GM23338 (cell line): ENCODE measurements at regions not wholly inside any gene's neighbourhood (a gene's known extent, or its start where the extent isn't known, plus 50 kb on each side); places are given as distances from the start of the nearest gene placed in this dataset.

Experiments used
- CREB1 ChIP-seq: fragments of 250-450 bp; sonication (Bioruptor Pico); IDR thresholded peaks from 2 replicates; pipeline ENCODE4 v1.5.0; 2020; ENCODE audit warnings: low read depth, mild to moderate bottlenecking, moderate library complexity
- EZH2 ChIP-seq: fragments of 200-600 bp; sonication (generic); IDR thresholded peaks from one replicate; pipeline ENCODE4 v1.8.0; 2017; ENCODE audit warnings: antibody characterized with exemption, mild to moderate bottlenecking, low read depth; ENCODE audit not compliant: unreplicated experiment
- EZH2phosphoT487 ChIP-seq: fragments of 200-600 bp; sonication (generic); IDR thresholded peaks from one replicate; pipeline ENCODE4 v1.8.1; 2018; ENCODE audit warnings: antibody characterized with exemption; ENCODE audit not compliant: unreplicated experiment
- JUNB ChIP-seq: IDR thresholded peaks from one replicate; pipeline ENCODE4 v1.6.1; 2016; ENCODE audit warnings: antibody characterized with exemption; ENCODE audit not compliant: unreplicated experiment
- NANOG ChIP-seq: IDR thresholded peaks from 2 replicates; pipeline ENCODE4 v1.6.1; 2016; ENCODE audit warnings: antibody characterized with exemption, borderline replicate concordance
- POLR2AphosphoS5 ChIP-seq: IDR thresholded peaks from 2 replicates; pipeline ENCODE4 v1.6.1; 2016; ENCODE audit warnings: antibody characterized with exemption, low read depth
- STAT1 ChIP-seq: IDR thresholded peaks from one replicate; pipeline ENCODE4 v1.6.1; 2016; ENCODE audit warnings: antibody characterized with exemption; ENCODE audit not compliant: unreplicated experiment
- ZNF114 ChIP-seq: fragments of 250-450 bp; sonication (Bioruptor Pico); IDR thresholded peaks from 2 replicates; pipeline ENCODE4 v1.5.0; 2020; ENCODE audit warnings: mild to moderate bottlenecking, moderate library complexity
- ZNF331 ChIP-seq: fragments of 250-450 bp; sonication (Bioruptor Pico); IDR thresholded peaks from 2 replicates; pipeline ENCODE4 v1.5.0; 2020; ENCODE audit warnings: low read depth, mild to moderate bottlenecking, moderate library complexity
- TF ChIP-seq, protein P1 (sequence below): IDR thresholded peaks from 2 replicates; pipeline ENCODE4 v1.6.1; 2016; ENCODE audit warnings: antibody characterized with exemption
- TF ChIP-seq, protein P2 (sequence below), 2 experiments: fragments of 200-600 bp in 1 of 2; sonication (generic) in 1 of 2; conservative IDR thresholded peaks; 2 replicates each; pipeline versions ENCODE4 v1.5.1 to v1.6.1; 2016 to 2017; ENCODE audit warnings: antibody characterized with exemption in 2 of 2, low read depth in 2 of 2, mild to moderate bottlenecking in 2 of 2, moderate library complexity in 1 of 2
- TF ChIP-seq, protein P3 (sequence below): fragments of 250-450 bp; sonication (Bioruptor Pico); IDR thresholded peaks from 2 replicates; pipeline ENCODE4 v1.5.0; 2020; ENCODE audit warnings: mild to moderate bottlenecking, moderate library complexity
- TF ChIP-seq, protein P4 (sequence below): IDR thresholded peaks from one replicate; pipeline ENCODE4 v1.6.1; 2018; ENCODE audit warnings: antibody characterized with exemption; ENCODE audit not compliant: unreplicated experiment

DNA sequence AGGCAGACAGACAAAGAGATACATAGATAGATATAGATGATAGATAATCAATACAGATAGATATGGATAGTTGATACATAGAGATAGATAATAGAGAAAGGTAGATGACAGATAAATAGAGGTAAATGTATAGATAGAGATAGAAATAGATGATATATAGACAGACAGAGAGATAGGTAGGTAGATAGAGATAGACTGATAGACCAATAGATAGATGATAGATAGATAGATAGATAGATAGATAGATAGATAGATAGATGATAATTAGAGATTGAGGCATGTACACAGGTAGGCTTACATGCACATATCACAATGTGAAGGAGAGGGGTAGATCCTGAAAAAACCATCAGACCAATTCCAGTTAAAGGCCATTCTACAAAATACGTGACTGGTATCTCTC, 724.7 kb downstream of the GALR1 start:
- TF ChIP-seq, protein P1, sequence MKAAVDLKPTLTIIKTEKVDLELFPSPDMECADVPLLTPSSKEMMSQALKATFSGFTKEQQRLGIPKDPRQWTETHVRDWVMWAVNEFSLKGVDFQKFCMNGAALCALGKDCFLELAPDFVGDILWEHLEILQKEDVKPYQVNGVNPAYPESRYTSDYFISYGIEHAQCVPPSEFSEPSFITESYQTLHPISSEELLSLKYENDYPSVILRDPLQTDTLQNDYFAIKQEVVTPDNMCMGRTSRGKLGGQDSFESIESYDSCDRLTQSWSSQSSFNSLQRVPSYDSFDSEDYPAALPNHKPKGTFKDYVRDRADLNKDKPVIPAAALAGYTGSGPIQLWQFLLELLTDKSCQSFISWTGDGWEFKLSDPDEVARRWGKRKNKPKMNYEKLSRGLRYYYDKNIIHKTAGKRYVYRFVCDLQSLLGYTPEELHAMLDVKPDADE, result no peak
- TF ChIP-seq JUNB, result no peak
- no peak for TF ChIP-seq POLR2AphosphoS5
- TF ChIP-seq, protein P2, sequence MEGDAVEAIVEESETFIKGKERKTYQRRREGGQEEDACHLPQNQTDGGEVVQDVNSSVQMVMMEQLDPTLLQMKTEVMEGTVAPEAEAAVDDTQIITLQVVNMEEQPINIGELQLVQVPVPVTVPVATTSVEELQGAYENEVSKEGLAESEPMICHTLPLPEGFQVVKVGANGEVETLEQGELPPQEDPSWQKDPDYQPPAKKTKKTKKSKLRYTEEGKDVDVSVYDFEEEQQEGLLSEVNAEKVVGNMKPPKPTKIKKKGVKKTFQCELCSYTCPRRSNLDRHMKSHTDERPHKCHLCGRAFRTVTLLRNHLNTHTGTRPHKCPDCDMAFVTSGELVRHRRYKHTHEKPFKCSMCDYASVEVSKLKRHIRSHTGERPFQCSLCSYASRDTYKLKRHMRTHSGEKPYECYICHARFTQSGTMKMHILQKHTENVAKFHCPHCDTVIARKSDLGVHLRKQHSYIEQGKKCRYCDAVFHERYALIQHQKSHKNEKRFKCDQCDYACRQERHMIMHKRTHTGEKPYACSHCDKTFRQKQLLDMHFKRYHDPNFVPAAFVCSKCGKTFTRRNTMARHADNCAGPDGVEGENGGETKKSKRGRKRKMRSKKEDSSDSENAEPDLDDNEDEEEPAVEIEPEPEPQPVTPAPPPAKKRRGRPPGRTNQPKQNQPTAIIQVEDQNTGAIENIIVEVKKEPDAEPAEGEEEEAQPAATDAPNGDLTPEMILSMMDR (conservative IDR thresholded peaks at IDR 0.05; ENCODE audit: low read depth in 2 of 2), result no peak
- no peak for TF ChIP-seq EZH2
- TF ChIP-seq CREB1 (CRISPR knock-in tag), result no peak
- no peak for TF ChIP-seq EZH2phosphoT487
- TF ChIP-seq STAT1, result no peak
- TF ChIP-seq, protein P3, sequence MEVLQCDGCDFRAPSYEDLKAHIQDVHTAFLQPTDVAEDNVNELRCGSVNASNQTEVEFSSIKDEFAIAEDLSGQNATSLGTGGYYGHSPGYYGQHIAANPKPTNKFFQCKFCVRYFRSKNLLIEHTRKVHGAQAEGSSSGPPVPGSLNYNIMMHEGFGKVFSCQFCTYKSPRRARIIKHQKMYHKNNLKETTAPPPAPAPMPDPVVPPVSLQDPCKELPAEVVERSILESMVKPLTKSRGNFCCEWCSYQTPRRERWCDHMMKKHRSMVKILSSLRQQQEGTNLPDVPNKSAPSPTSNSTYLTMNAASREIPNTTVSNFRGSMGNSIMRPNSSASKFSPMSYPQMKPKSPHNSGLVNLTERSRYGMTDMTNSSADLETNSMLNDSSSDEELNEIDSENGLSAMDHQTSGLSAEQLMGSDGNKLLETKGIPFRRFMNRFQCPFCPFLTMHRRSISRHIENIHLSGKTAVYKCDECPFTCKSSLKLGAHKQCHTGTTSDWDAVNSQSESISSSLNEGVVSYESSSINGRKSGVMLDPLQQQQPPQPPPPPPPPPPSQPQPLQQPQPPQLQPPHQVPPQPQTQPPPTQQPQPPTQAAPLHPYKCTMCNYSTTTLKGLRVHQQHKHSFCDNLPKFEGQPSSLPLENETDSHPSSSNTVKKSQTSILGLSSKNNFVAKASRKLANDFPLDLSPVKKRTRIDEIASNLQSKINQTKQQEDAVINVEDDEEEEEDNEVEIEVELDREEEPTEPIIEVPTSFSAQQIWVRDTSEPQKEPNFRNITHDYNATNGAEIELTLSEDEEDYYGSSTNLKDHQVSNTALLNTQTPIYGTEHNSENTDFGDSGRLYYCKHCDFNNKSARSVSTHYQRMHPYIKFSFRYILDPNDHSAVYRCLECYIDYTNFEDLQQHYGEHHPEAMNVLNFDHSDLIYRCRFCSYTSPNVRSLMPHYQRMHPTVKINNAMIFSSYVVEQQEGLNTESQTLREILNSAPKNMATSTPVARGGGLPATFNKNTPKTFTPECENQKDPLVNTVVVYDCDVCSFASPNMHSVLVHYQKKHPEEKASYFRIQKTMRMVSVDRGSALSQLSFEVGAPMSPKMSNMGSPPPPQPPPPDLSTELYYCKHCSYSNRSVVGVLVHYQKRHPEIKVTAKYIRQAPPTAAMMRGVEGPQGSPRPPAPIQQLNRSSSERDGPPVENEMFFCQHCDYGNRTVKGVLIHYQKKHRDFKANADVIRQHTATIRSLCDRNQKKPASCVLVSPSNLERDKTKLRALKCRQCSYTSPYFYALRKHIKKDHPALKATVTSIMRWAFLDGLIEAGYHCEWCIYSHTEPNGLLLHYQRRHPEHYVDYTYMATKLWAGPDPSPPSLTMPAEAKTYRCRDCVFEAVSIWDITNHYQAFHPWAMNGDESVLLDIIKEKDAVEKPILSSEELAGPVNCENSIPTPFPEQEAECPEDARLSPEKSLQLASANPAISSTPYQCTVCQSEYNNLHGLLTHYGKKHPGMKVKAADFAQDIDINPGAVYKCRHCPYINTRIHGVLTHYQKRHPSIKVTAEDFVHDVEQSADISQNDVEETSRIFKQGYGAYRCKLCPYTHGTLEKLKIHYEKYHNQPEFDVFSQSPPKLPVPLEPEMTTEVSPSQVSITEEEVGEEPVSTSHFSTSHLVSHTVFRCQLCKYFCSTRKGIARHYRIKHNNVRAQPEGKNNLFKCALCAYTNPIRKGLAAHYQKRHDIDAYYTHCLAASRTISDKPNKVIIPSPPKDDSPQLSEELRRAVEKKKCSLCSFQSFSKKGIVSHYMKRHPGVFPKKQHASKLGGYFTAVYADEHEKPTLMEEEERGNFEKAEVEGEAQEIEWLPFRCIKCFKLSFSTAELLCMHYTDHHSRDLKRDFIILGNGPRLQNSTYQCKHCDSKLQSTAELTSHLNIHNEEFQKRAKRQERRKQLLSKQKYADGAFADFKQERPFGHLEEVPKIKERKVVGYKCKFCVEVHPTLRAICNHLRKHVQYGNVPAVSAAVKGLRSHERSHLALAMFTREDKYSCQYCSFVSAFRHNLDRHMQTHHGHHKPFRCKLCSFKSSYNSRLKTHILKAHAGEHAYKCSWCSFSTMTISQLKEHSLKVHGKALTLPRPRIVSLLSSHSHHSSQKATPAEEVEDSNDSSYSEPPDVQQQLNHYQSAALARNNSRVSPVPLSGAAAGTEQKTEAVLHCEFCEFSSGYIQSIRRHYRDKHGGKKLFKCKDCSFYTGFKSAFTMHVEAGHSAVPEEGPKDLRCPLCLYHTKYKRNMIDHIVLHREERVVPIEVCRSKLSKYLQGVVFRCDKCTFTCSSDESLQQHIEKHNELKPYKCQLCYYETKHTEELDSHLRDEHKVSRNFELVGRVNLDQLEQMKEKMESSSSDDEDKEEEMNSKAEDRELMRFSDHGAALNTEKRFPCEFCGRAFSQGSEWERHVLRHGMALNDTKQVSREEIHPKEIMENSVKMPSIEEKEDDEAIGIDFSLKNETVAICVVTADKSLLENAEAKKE (CRISPR knock-in tag), result no peak
- TF ChIP-seq, protein P4, sequence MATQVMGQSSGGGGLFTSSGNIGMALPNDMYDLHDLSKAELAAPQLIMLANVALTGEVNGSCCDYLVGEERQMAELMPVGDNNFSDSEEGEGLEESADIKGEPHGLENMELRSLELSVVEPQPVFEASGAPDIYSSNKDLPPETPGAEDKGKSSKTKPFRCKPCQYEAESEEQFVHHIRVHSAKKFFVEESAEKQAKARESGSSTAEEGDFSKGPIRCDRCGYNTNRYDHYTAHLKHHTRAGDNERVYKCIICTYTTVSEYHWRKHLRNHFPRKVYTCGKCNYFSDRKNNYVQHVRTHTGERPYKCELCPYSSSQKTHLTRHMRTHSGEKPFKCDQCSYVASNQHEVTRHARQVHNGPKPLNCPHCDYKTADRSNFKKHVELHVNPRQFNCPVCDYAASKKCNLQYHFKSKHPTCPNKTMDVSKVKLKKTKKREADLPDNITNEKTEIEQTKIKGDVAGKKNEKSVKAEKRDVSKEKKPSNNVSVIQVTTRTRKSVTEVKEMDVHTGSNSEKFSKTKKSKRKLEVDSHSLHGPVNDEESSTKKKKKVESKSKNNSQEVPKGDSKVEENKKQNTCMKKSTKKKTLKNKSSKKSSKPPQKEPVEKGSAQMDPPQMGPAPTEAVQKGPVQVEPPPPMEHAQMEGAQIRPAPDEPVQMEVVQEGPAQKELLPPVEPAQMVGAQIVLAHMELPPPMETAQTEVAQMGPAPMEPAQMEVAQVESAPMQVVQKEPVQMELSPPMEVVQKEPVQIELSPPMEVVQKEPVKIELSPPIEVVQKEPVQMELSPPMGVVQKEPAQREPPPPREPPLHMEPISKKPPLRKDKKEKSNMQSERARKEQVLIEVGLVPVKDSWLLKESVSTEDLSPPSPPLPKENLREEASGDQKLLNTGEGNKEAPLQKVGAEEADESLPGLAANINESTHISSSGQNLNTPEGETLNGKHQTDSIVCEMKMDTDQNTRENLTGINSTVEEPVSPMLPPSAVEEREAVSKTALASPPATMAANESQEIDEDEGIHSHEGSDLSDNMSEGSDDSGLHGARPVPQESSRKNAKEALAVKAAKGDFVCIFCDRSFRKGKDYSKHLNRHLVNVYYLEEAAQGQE, result no peak
- TF ChIP-seq NANOG, result no peak
- TF ChIP-seq ZNF114 (CRISPR knock-in tag), result no peak
- TF ChIP-seq ZNF331 (CRISPR knock-in tag), result no peak
